ENCODE measurements at regions not wholly inside any gene's neighbourhood (a gene's known extent, or its start where the extent isn't known, plus 50 kb on each side); places are given as distances from the start of the nearest gene placed in this dataset.

- H3K4me1 ChIP-seq (ENCODE audit: control insufficient read depth, insufficient read depth, low read length), result no peaks in the 10 kb centered on the region
- no peak overlapping the region for H3K27ac ChIP-seq (ENCODE audit: low read length)
- no peak overlapping the region for H3K4me3 Mint-ChIP-seq
- no peaks in the 10 kb centered on the region for H3K9me3 ChIP-seq (ENCODE audit: control insufficient read depth, insufficient read depth, low read length)
- no peaks in the 10 kb centered on the region for H3K4me1 Mint-ChIP-seq
- TF ChIP-seq CTCF (IDR thresholded peaks at IDR 0.05), result no peak
- no peaks in the 10 kb centered on the region for H3K36me3 Mint-ChIP-seq
- no peaks in the 10 kb centered on the region for H3K27me3 ChIP-seq (ENCODE audit: control insufficient read depth, insufficient read depth, low read length)
- 95% methylated on average over 4 of the region's 5 CpGs for WGBS (ENCODE audit: insufficient coverage)
- H3K27me3 Mint-ChIP-seq (ENCODE audit: low read depth in 2 of 2), result no peaks in the 10 kb centered on the region
- DNase-seq, result no peak
- no peak overlapping the region for H3K27ac Mint-ChIP-seq
- intact Hi-C loops (cut with micrococcal nuclease), result no loop called here
- no peak for ATAC-seq
- no peaks in the 10 kb centered on the region for H3K9me3 Mint-ChIP-seq
- H3K36me3 ChIP-seq (ENCODE audit: control insufficient read depth, insufficient read depth, low read length), result no peaks in the 10 kb centered on the region
- no peak overlapping the region for H3K4me3 ChIP-seq (ENCODE audit: low read length)
These were observed 78.0 kb upstream of the STX18 start for GRCh38 chr4:4619821-4620220.

GRCh38 chr4:4618847-4619246, 77.0 kb upstream of the STX18 start:
- WGBS (ENCODE audit: insufficient coverage), result no CpG with 5 or more reads among the region's 1 CpG
- no peak for TF ChIP-seq CTCF (IDR thresholded peaks at IDR 0.05)
- no peak overlapping the region for H3K4me3 Mint-ChIP-seq

GRCh38 chr4:4614925-4615678, 73.3 kb upstream of the STX18 start:
- ATAC-seq, result no peak
- intact Hi-C loops (cut with micrococcal nuclease), result no loop called here
- 95% methylated on average over 8 of the region's 8 CpGs for WGBS (ENCODE audit: insufficient coverage)
- H3K4me3 ChIP-seq (ENCODE audit: low read length), result no peak overlapping the region
- no peak overlapping the region for H3K27ac ChIP-seq (ENCODE audit: low read length)
- no peaks in the 10 kb centered on the region for H3K36me3 ChIP-seq (ENCODE audit: control insufficient read depth, insufficient read depth, low read length)
- H3K4me1 Mint-ChIP-seq, result no peaks in the 10 kb centered on the region
- H3K4me1 ChIP-seq (ENCODE audit: control insufficient read depth, insufficient read depth, low read length), result no peaks in the 10 kb centered on the region
- no peak overlapping the region for H3K4me3 Mint-ChIP-seq
- no peaks in the 10 kb centered on the region for H3K27me3 ChIP-seq (ENCODE audit: control insufficient read depth, insufficient read depth, low read length)
- no peak for TF ChIP-seq CTCF (IDR thresholded peaks at IDR 0.05)
- no peaks in the 10 kb centered on the region for H3K27me3 Mint-ChIP-seq (ENCODE audit: low read depth in 2 of 2)
- H3K27ac Mint-ChIP-seq, result no peak overlapping the region
- DNase-seq, result no peak
- no peaks in the 10 kb centered on the region for H3K9me3 ChIP-seq (ENCODE audit: control insufficient read depth, insufficient read depth, low read length)
- no peaks in the 10 kb centered on the region for H3K36me3 Mint-ChIP-seq
- H3K9me3 Mint-ChIP-seq, result no peaks in the 10 kb centered on the region

More at GRCh38 chr4:4618847-4619246, 77.0 kb upstream of the STX18 start:
- Histone ChIP-seq H3K27me3 (ENCODE audit: control insufficient read depth, insufficient read depth, low read length) (no peaks in the 10 kb centered on the region), H3K4me3 (ENCODE audit: low read length) (no peak overlapping the region), H3K4me1 (ENCODE audit: control insufficient read depth, insufficient read depth, low read length) (no peaks in the 10 kb centered on the region), H3K27ac (ENCODE audit: low read length) (no peak overlapping the region), H3K9me3 (ENCODE audit: control insufficient read depth, insufficient read depth, low read length) (no peaks in the 10 kb centered on the region), H3K36me3 (ENCODE audit: control insufficient read depth, insufficient read depth, low read length) (no peaks in the 10 kb centered on the region)
- Mint-ChIP-seq H3K27ac (no peak overlapping the region), H3K4me1 (no peaks in the 10 kb centered on the region), H3K27me3 (ENCODE audit: low read depth in 2 of 2) (no peaks in the 10 kb centered on the region), H3K9me3 (no peaks in the 10 kb centered on the region), H3K36me3 (no peaks in the 10 kb centered on the region)
- DNase-seq (no peak), ATAC-seq (no peak)
- intact Hi-C loops (cut with micrococcal nuclease), result no loop called here
